ENCODE measurements at regions not wholly inside any gene's neighbourhood (a gene's known extent, or its start where the extent isn't known, plus 50 kb on each side); places are given as distances from the start of the nearest gene placed in this dataset.
"Not testable (repeated sequence)": the region's sequence is repeated elsewhere in the genome, so short reads cannot be mapped to it uniquely, and the experiment has no call there.

DNA sequence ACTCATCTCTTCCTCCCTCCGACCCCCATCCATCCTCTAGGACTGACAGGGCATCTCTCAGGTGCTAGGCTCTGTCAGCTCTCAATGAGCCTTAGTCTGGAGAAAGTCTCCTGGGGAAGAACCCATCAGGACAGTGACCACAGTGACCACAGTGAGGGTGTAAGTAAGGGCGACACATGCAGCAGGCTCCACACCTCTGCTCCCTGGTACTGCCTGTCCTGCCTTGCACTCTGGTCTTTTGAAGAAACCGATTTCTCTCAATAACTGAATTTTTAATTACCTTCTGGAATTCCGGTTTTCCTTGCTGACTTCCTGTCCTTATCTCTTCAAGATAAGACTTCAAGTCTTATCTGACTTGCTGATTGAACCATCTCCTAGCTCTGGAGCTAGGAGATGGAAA is 190.2 kb downstream of the ACTR3B start:
- H3K4me2 ChIP-seq (ENCODE audit: low read length), result no peak overlapping the region
- H2AFZ ChIP-seq (ENCODE audit: low read depth, low read length), result no peak overlapping the region
- H3K27ac ChIP-seq (ENCODE audit: low read length), result no peak overlapping the region
- H3K4me1 ChIP-seq (ENCODE audit: low read length), result no peaks in the 10 kb centered on the region
- H3K9ac ChIP-seq (ENCODE audit: low read length), result no peak overlapping the region
- no peaks in the 10 kb centered on the region for H3K79me2 ChIP-seq (ENCODE audit: low read length)
- no peaks in the 10 kb centered on the region for H3K9me3 ChIP-seq (ENCODE audit: insufficient read depth, low read length)
- H3K36me3 ChIP-seq (replicated peaks; ENCODE audit: low read depth, low read length), result no peaks in the 10 kb centered on the region
- TF ChIP-seq EZH2phosphoT487 (IDR thresholded peaks at IDR 0.05; ENCODE audit: low read depth), result no peak
- TF ChIP-seq, protein P1, sequence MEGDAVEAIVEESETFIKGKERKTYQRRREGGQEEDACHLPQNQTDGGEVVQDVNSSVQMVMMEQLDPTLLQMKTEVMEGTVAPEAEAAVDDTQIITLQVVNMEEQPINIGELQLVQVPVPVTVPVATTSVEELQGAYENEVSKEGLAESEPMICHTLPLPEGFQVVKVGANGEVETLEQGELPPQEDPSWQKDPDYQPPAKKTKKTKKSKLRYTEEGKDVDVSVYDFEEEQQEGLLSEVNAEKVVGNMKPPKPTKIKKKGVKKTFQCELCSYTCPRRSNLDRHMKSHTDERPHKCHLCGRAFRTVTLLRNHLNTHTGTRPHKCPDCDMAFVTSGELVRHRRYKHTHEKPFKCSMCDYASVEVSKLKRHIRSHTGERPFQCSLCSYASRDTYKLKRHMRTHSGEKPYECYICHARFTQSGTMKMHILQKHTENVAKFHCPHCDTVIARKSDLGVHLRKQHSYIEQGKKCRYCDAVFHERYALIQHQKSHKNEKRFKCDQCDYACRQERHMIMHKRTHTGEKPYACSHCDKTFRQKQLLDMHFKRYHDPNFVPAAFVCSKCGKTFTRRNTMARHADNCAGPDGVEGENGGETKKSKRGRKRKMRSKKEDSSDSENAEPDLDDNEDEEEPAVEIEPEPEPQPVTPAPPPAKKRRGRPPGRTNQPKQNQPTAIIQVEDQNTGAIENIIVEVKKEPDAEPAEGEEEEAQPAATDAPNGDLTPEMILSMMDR (IDR thresholded peaks at IDR 0.05; ENCODE audit: low read depth, low read length), result no peak
- H3K27me3 ChIP-seq (ENCODE audit: low read depth, low read length), result no peaks in the 10 kb centered on the region
- no peak overlapping the region for H3K4me3 ChIP-seq (ENCODE audit: low read length)
- H4K20me1 ChIP-seq (ENCODE audit: insufficient read depth, low read length), result no peaks in the 10 kb centered on the region

DNA sequence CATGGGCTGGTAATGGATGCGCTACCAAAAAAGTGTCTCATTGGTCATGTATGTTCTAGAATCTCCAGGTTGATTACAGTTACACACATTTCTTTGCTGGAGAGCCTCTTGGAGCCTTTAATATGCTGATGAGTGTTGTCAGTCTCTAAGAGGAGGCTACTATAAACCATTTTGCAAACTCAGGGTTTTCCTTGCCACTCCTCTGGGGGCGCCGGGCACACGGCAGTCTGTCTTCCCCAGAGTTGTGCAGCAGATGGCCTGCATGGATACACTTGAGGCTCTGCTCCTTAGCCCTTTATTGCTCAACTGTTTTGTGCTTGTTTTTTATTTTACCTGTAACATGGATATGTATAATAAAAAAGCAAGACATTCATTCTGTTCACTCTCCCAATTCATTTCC is 196.5 kb downstream of the ACTR3B start:
- TF ChIP-seq EZH2phosphoT487 (IDR thresholded peaks at IDR 0.05; ENCODE audit: low read depth), result no peak
- TF ChIP-seq, protein P1 (IDR thresholded peaks at IDR 0.05; ENCODE audit: low read depth, low read length), result no peak
- H3K27ac ChIP-seq (ENCODE audit: low read length), result no peak overlapping the region
- H3K9ac ChIP-seq (ENCODE audit: low read length), result no peak overlapping the region
- no peaks in the 10 kb centered on the region for H3K27me3 ChIP-seq (ENCODE audit: low read depth, low read length)
- no peak overlapping the region for H2AFZ ChIP-seq (ENCODE audit: low read depth, low read length)
- H3K4me3 ChIP-seq (ENCODE audit: low read length), result no peak overlapping the region
- H3K4me2 ChIP-seq (ENCODE audit: low read length), result no peak overlapping the region
- H3K9me3 ChIP-seq (ENCODE audit: insufficient read depth, low read length), result no peaks in the 10 kb centered on the region
- H3K79me2 ChIP-seq (ENCODE audit: low read length), result no peaks in the 10 kb centered on the region
- H3K4me1 ChIP-seq (ENCODE audit: low read length), result no peaks in the 10 kb centered on the region
- H3K36me3 ChIP-seq (replicated peaks; ENCODE audit: low read depth, low read length), result no peaks in the 10 kb centered on the region
- no peaks in the 10 kb centered on the region for H4K20me1 ChIP-seq (ENCODE audit: insufficient read depth, low read length)

DNA sequence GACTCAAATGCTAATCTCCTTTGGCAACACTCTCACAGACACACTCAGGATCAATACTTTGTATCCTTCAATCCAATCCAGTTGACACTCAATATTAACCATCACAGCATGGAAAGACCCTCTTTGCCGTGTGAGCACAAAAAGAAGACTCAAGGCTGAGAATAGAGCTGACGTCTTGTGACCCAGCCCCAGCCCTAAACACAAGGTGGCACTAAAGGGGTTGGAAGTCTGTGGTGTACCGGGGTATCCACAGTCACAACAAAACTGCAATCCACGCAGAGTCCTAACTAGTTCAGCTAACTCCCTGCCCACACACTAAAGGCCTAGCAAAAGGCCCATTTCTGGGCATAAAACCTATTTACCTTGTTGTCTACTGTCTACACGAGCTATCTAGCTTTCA is 200.1 kb downstream of the ACTR3B start:
- no peaks in the 10 kb centered on the region for H3K36me3 ChIP-seq (replicated peaks; ENCODE audit: low read depth, low read length)
- no peaks in the 10 kb centered on the region for H4K20me1 ChIP-seq (ENCODE audit: insufficient read depth, low read length)
- no peak overlapping the region for H2AFZ ChIP-seq (ENCODE audit: low read depth, low read length)
- H3K9ac ChIP-seq (ENCODE audit: low read length), result no peak overlapping the region
- no peaks in the 10 kb centered on the region for H3K27me3 ChIP-seq (ENCODE audit: low read depth, low read length)
- no peak overlapping the region for H3K4me3 ChIP-seq (ENCODE audit: low read length)
- no peak for TF ChIP-seq EZH2phosphoT487 (IDR thresholded peaks at IDR 0.05; ENCODE audit: low read depth)
- TF ChIP-seq, protein P1 (IDR thresholded peaks at IDR 0.05; ENCODE audit: low read depth, low read length), result no peak
- H3K79me2 ChIP-seq (ENCODE audit: low read length), result no peaks in the 10 kb centered on the region
- peaks cover 5% of the 10 kb centered on the region; the same call in 1 of the 2 replicates for H3K4me1 ChIP-seq (ENCODE audit: low read length)
- no peaks in the 10 kb centered on the region for H3K9me3 ChIP-seq (ENCODE audit: insufficient read depth, low read length)
- no peak overlapping the region for H3K4me2 ChIP-seq (ENCODE audit: low read length)
- H3K27ac ChIP-seq (ENCODE audit: low read length), result no peak overlapping the region

DNA sequence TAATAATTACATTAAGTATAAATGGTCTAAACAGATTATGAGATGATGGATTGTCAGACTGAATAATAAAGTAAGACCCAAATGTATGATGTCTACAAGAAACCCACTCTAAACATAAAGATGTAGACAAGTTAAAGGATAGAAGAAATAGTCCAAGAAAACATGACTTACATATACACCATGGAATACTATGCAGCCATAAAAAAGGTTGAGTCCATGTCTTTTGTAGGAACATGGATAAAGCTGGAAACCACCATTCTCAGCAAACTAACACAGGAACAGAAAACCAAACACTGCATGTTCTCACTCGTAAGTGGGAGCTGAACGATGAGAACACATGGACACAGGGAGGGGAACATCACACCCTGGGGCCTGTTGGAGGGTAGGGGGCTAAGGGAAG is 202.2 kb downstream of the ACTR3B start:
- H3K4me3 ChIP-seq (ENCODE audit: low read length); H3K9me3 ChIP-seq (ENCODE audit: insufficient read depth, low read length); H3K27ac ChIP-seq (ENCODE audit: low read length); H3K4me1 ChIP-seq (ENCODE audit: low read length); H3K36me3 ChIP-seq (replicated peaks; ENCODE audit: low read depth, low read length); H3K4me2 ChIP-seq (ENCODE audit: low read length); H3K27me3 ChIP-seq (ENCODE audit: low read depth, low read length); H3K79me2 ChIP-seq (ENCODE audit: low read length); H2AFZ ChIP-seq (ENCODE audit: low read depth, low read length); H3K9ac ChIP-seq (ENCODE audit: low read length); H4K20me1 ChIP-seq (ENCODE audit: insufficient read depth, low read length): not testable (repeated sequence)

DNA sequence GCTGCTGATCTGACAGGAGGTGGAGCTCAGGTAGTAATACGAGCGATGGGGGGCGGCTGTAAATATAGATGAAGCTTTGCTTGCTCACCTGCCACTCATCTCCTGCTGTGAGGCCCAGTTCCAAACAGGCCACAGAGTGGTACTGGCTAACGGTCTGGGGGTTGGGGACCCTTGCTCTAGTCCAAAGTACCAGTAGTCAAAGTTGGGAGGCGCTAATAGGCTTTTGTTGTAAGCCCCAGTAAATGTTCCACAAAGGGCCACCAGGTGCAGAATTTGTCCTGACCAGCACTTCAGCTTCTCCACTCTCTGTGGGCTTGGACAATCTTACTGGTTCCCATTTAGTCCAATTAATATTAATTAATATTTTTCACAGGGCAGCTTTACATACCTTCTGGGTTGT is 206.6 kb downstream of the ACTR3B start:
- Histone ChIP-seq H3K9me3 (ENCODE audit: insufficient read depth, low read length) (no peaks in the 10 kb centered on the region), H3K27me3 (ENCODE audit: low read depth, low read length) (no peaks in the 10 kb centered on the region; the same call in 1 of the 2 replicates), H4K20me1 (ENCODE audit: insufficient read depth, low read length) (no peaks in the 10 kb centered on the region), H3K27ac (ENCODE audit: low read length) (no peak overlapping the region), H3K4me2 (ENCODE audit: low read length) (no peak overlapping the region), H2AFZ (ENCODE audit: low read depth, low read length) (no peak overlapping the region), H3K9ac (ENCODE audit: low read length) (no peak overlapping the region), H3K36me3 (replicated peaks; ENCODE audit: low read depth, low read length) (no peaks in the 10 kb centered on the region), H3K4me1 (ENCODE audit: low read length) (peaks cover 5% of the 10 kb centered on the region; the same call in 1 of the 2 replicates), H3K79me2 (ENCODE audit: low read length) (no peaks in the 10 kb centered on the region), H3K4me3 (ENCODE audit: low read length) (no peak overlapping the region)
- TF ChIP-seq EZH2phosphoT487 (IDR thresholded peaks at IDR 0.05; ENCODE audit: low read depth), result no peak
- TF ChIP-seq, protein P1 (IDR thresholded peaks at IDR 0.05; ENCODE audit: low read depth, low read length), result no peak
